HG02885 (cell line): ENCODE measurements at regions not wholly inside any gene's neighbourhood (a gene's known extent, or its start where the extent isn't known, plus 50 kb on each side); places are given as distances from the start of the nearest gene placed in this dataset.
"Not testable (repeated sequence)": the region's sequence is repeated elsewhere in the genome, so short reads cannot be mapped to it uniquely, and the experiment has no call there.

ENCODE experiments used
- ATAC-seq: cut with Tn5 transposase; IDR thresholded peaks from one replicate; pipeline ENCODE4 v1.9.1; 2021; ENCODE audit warnings: mild to moderate bottlenecking; ENCODE audit not compliant: unreplicated experiment, poor library complexity

DNA sequence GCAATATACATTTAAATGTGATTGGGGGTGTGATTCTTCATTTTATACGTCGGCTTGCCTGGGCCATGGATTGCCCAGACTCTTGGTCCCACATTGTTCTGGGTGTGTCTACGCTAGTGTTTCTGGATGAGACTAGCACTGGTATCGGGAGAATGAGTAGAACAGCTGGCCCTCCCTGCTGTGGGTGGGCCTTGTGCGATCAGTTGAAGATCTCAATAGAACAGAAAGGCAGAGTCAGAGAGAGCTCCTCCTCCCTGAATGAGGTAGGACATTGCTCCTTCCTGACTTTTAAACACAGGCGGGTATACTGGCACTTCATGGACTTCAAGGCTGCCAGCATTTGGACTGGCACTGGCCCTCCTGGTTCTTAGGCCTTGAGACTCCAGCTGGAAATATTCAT is 603.0 kb downstream of the LIG4 start:
- ATAC-seq: no peak

GRCh38 chr13:107608736-107609135 is 606.6 kb downstream of the LIG4 start:
- no peak for ATAC-seq

- ATAC-seq: no peak
Observed at GRCh38 chr13:107600971-107601370, 614.4 kb downstream of the LIG4 start.

DNA sequence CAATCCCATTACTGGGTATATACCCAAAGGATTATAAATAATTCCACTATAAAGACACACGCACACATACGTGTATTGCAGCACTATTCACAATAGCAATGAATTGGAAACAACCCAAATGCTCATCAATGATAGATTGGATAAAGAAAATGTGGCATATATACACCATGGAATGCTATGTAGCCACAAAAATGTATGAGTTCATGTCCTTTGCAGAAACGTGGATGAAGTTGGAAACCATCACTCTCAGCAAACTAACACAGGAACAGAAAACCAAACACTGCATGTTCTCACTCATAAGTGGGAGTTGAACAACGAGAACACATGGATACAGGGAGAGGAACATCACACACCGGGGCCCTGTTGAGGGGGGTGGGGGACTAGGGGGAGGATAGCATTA is 619.0 kb downstream of the LIG4 start:
- ATAC-seq: not testable (repeated sequence)

DNA sequence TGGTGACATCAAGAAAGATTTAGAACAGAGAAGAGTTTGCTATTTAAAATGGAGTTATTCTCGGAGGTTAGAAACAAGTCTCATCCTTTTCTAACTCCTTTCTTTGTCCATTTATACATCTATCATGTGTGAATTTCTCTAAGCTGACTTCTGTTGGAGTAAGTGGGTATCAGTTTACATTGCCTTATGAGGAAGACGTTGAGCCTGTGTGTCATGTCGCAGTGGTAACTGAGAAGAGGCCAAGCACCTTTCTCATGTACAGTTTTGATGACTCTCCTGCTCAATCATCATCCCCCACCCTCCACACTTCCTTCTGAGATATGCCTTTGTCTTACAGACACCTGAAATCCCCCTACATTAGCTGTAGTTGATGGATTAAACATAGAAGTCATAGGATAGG is 624.8 kb downstream of the LIG4 start:
- ATAC-seq: no peak

- ATAC-seq: no peak
Observed at GRCh38 chr13:107587681-107588080, 627.7 kb downstream of the LIG4 start.

- ATAC-seq: no peak
Observed at GRCh38 chr13:107586216-107586615, 629.1 kb downstream of the LIG4 start.

DNA sequence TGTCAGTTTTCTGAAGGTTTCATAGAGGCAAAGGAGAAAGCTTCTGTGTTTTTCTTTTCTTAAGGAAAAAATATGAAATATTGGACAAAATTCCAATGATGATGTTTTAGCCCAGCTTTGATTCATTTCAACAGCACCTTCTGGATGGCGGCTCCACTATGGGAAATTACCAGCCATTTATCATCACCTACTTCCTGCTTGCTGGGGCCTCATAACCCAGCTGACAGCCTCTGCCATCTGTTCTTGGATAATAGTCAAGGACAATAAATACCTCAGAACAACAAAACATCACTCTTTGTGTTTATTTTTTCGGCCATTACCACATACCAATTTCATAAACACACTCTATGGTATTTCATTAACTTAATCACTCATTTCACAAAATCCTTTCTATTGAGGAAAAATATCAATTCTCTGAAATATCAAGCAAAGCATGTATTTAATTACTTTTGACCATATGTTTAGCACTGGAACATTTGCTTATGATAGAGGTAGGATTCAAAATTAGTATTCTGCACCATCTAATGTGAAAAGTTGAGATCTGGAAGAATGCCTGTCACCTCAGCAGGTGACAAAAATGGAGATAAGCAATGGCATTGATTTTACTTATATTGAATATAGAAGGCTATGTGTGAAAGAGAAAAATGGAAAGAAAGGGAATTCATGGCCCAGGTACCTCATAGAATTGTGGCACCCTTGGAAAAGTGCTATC is 629.7 kb downstream of the LIG4 start:
- ATAC-seq: no peak

- no peak for ATAC-seq
Observed at GRCh38 chr13:107582171-107582570, 633.2 kb downstream of the LIG4 start.

DNA sequence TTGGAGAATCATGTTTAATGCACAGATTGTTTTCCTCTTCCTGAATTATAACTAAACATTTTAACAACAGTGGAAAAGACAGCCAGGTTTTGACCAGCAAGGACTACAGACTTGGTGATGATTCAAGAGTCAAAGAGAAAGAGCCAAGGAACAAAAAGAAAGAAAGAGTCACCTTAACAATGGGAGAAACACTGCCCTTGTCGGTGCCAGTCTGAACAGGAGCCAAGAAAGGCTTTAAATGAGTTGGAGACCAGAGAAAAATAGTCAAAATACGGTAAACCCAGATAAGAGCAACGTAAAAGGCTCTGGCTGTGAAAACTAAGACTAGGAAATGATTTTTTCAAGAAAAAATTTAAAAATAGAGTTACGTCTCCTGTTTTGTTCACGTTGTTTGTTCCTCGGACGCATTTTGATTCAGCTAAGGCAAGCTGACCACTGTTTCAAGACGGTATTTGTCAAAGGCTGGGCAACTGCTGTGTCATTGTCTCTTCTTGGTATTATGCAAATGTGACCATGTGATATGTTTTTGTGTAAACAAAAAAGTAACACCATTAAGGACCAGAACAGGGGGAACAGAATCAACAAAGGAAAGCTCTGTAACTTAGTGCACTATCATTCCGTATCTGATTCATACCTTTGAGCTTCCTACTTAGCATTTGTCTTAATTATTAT is 634.5 kb downstream of the LIG4 start:
- no peak for ATAC-seq

- no peak for ATAC-seq
Observed at GRCh38 chr13:107576430-107576829, 638.9 kb downstream of the LIG4 start.

GRCh38 chr13:107574517-107575210 is 640.7 kb downstream of the LIG4 start:
- ATAC-seq: no peak

DNA sequence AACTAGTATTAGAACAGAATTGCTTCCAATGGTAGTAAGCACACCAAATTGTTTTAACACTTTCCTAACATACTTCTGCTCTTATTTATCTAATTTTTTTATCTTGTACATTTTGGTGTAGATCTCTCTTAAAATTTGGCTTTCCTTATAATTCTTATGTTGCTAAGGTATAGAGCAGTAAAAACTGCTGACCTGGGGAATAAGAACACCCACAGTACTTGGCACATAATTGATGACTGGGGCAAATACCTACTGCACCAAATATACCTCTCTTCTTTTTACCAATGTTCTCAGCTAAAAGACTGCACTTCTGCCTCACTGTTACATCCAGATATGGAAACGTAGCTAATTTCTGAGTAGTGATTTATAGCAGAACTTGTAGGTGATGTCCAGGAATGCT is 642.2 kb downstream of the LIG4 start:
- no peak for ATAC-seq

- no peak for ATAC-seq
Observed at GRCh38 chr13:107572156-107572555, 643.2 kb downstream of the LIG4 start.

GRCh38 chr13:107568181-107568580 is 647.2 kb downstream of the LIG4 start:
- no peak for ATAC-seq

DNA sequence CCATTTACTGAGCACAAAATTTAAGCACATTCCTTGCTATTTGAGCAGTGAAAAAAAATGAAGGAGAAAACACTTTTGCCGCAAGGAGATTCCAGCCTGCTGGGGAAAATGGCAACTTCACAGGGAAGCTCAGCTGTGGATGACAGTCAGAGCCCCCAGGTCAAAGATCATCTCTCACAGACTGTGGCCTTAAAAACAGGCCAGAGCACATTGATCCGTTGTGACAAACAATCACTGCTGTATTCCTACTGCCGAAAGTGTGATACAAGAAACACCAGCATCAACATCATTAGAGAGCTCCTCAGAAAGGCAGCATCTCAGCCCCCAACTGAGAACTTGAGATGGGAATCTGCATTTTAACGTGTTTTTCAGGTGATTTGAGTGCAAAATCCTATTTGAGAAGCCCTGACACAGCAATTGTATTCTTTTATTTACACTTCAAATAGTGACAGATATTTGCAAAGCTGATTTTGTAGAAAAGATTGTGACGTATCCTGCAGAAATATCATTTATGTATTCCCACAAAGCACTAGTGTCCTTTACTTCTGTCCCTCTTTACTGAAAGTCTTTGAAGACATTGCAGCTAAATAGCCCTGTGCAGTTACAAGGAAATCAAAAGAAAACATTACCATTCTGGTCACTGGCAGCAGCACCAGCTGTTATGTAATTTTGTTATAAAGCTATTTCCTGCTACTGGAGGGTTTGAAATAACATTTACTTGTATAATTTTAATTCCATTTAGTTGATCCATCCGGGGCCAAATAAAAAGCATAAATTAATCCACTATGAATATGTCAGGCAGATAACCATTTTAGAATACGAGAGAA is 652.0 kb downstream of the LIG4 start:
- no peak for ATAC-seq

DNA sequence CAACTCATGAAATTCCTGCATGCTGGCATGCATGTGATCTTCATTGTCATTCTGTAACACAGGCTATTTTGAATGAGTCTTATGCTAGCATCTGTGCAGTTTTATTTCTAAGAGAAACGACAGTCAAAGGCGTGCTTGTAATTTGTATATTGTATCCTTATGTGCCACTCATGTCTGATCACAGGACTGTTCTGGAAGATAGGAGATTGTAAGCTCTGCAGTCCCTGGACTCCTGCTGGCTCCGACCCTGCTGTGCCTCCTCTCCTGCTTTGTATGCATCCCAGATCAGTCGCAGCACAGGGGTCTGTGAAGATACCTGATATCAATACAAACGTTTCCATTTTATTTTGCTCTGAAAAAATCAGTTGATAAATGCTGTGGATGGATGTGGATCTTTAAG is 653.1 kb downstream of the LIG4 start:
- ATAC-seq: no peak

DNA sequence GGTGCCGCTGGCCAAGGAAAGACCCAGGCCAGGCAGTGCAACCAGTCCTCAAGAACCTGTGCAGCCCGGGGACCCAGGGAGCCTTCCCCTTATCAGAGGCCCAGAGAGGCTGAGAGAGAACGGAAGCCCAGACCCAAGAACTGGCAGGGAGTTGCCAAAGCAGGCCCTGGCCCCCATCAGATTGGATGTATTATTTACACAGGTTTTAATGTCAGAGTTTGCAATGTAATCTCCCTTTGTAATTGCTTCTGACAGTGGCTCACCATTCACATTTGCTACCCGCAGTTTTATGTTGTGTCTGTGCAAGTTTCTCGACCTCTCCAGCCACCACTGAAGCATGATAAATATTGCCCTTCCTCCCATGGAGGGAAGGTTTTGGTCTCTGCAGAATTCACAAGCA is 660.9 kb downstream of the LIG4 start:
- ATAC-seq: no peak

DNA sequence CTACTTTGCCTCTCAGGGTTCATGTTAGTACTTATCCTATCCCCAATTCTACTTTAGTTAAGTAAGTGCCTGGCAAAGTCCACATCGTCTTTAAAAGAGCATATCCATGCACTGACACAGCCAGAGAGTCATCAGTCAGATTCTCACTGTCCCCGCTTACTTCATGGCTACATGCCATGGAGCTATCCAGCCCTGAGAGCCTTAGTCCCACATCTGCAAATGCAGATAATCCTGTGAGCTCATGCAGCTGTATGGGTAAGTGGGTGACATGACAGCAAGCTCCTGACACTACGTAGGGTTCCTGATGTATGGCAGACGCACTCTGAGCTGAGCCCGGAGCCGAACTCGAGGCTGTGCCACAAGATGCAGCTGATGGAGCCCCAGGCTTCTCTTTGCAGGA is 661.5 kb downstream of the LIG4 start:
- no peak for ATAC-seq

DNA sequence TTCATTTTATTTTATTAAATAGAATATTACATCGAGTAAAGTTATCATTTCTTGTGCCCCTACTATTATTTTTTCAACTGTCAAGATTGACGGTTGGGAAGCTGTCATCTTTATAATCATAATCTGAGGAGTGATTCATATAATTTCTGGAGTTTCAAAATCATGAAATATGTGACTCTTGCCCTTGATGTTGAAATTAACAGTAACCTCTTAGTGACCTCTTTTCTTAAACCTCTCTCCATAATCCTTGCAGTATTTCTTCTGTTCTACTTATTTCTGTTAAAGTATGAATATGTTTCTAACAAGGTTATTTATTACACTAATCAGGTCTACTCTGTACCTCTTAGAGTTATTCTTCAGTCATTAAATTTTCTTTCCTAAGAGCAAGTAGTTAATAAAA is 663.8 kb downstream of the LIG4 start:
- no peak for ATAC-seq

DNA sequence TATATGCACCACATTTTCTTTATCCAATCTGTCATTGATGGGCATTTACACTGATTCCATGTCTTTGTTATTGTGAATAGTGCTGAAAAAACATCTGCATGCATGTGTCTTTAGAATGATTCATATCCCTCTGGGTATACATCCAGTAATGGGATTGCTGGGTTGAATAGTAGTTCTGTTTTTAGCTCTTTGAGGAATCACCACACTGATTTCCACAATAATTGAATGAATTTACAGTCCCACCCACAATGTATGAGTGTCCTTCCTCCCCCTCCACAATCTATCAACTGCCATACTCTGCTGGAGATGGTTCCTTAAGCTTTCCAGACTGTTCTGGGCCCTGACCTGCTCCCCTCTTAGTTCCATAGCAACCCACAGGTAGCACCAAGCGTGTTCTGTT is 667.0 kb downstream of the LIG4 start:
- no peak for ATAC-seq
